HL-60/S4 treated with retinoic acid at 250 ng/mL for 4 days and 3 days (cell line): ENCODE measurements at regions not wholly inside any gene's neighbourhood (a gene's known extent, or its start where the extent isn't known, plus 50 kb on each side); places are given as distances from the start of the nearest gene placed in this dataset.

Experiments used
- in situ Hi-C: fragments of 300-500 bp; cut with MboI; formaldehyde crosslinking; loops from 2 replicates; pipeline ENCODE4 v1.7.0; 2022; ENCODE audit warnings: low sequenced_read_pairs

DNA sequence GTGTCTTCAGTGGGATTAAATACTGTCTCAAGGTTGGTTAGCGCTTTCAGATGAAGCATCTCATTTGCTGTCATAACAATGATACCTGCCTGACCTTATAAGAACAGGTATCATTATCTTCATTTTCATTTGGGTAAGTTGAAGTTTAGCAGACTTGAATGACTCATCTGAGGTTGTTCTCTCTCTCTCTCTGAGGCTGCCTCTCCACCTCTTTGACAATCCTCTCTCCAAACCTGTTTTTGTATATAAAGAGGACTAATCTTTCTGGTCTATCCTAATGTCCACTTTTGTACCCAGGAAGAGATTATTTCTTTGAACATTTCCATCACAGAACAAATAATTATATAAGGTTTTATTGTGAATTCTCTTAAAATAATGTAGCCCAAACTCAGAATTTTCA is 291.4 kb downstream of the KLF6 start:
- in situ Hi-C loops = no loop called here

DNA sequence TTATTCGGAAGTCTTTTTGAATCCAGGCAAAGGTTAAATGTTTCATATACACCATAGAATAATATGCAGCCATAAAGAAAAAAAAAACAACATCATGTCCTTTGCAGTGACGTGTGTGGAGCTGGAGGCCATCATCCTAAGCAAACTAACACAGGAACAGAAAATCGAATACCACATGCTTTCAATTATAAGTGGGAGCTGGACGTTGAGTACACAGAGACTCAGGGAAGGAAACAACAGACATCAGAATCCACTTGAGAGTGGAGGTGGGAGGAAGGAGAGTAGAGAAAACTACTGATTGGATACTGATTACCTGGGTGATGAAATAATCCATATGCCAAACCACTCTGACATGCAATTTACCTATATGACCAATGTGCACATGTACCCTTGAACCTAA is 293.4 kb downstream of the KLF6 start:
- in situ Hi-C loops = no loop called here

DNA sequence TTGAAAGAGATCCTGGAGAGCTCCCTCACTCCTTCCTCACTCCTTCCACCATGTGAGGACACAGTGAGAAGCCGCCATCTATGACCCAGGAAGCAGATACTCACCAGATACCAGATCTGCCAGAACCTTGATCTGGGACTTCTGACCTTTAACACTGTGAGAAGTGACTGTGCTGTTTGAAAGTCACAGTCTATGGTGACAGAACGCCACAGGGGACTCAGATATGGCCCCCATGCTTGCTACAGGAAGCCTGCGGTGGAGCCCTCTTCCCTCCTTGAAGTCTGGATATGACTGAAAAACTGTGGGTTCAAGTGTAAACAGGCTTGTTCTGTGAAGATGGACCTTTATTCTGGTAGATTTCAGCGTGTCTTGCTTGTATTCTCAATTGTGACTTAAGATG is 297.8 kb downstream of the KLF6 start:
- in situ Hi-C loops = no loop called here

DNA sequence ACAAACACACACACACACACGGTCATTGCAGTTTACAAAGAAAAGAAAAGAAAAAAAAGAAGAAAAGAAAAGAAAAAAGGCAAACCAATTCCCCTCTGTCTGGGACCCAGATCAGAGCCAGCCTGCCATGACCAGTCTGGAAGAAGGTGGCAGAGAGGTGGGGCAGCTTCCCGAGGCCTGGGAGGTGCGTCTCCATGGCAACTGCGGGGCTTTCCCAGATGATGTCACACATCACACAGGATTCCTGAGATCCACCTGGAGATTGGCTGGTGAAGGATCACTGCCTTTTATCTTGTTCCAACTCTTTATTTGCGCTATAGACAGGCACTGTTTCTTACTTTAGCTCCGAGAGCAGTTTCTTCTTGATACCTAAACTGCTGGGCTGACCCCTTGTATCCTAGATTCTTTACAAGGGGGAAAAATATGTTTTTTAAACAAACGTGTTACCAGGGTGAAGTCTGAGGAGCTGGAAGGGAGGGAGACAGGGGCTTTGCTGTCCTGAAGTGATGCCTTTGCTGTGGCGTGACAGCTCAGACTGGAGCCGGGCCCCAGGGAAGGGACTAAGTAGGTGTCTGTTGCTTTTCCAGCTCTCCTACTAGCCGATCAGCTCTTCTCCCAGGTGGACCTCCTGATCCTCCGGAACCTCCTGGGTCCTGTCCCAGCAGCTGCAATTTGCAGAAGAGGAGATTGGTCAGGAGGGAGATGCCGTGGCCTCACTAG is 298.5 kb downstream of the KLF6 start:
- in situ Hi-C loops = no loop called here

DNA sequence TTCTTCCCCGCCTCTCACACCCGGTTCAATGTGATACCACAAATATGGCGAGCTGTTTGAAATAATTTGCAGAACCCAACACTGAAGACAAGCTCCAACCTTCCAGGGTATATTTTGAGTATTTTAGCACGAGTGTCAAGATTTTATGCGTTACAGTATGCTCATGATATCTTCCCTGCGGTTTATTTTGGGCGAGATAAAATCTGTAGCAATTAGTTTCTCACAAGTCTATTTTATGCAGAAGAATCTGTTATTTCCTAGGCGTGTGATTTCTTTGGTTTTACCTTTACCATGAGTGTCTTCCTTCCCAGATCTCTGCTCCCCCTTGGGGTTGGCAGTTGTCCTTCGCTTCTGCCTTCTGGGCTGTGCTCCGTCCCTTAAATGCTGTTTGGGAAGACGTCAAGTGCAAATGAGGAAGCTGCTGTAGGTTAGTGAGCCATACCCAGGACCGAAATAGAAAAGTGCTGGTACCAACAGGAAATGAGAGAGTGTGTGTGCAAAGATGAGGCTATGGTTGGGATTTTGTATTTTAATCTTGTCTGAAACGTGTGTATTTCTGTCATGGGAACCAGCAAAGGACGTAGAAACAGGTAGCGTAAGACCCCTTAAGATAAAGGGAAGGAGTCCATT is 299.8 kb downstream of the KLF6 start:
- in situ Hi-C loops = no loop called here

DNA sequence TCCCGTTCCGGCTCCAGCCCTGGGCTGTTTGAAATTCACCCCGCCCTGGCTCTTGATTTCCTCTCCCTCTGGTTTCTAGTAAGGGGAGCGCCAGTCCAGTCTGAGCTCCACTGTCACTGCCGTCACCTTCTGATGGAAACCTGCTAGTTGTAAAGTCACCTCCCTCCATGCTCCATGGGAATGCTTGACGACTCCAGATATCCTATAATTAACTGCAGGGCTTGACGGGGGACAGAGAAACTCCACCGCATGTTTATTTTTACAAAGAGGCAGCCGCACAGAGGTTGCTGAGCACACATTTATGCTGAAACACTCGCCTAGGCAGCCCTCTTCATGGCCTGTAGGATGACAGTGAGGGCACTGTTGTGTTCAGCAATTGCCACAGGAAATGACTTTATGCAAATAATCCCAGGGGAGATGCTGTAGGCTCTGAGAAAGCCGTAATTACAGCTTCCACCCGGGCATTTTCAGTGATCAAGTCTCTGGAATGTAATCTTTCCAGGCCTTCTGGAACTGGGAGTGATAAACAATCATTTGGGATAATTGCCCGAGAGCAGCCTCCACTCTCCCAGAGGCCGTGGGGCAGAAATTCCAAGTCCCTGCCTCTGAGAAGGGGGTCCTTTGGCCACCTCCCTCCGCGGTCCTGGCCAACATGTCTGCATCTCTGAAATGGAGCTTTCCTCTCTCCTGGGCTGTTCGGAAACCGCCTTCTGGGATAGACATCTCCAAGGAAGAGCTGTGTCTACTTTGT is 300.5 kb downstream of the KLF6 start:
- in situ Hi-C loops = no loop called here

DNA sequence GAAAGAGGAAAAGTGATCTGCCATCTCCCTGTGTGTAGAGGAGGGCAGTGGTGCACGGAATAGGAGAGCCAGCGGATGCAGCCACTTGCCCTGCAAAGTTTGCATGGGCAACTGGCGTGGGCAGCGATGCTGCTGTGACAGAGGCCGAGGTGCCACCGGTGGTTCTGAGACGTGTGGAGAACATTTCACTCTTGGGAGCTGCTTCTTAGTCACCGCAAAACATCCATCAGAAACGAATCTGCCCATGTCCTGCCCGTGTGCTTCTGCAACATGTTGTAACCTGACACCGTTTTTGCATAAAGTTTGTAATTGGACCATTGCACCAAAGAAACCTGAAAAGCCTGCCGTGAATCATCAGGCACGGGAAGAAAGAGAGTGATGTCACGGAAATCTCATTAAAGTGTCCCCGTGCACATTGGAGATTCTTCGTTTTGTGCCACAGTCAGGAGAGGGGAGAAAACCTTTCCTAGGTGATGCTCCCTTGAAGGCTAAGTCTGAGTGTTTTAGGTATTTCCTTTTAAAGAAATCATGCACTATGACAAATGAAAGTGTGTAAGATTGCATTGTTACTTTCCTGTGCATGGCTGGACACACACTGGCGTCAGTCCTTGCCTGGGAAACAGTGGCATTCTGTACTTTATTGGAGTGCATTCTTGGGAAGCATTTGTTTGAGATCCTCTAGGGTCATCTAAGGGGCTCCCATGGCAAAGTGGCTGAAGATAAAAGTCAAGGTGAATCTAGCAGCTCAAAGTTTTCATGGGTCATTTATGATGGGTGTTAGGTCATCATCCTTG is 302.6 kb downstream of the KLF6 start:
- in situ Hi-C loops = no loop called here

DNA sequence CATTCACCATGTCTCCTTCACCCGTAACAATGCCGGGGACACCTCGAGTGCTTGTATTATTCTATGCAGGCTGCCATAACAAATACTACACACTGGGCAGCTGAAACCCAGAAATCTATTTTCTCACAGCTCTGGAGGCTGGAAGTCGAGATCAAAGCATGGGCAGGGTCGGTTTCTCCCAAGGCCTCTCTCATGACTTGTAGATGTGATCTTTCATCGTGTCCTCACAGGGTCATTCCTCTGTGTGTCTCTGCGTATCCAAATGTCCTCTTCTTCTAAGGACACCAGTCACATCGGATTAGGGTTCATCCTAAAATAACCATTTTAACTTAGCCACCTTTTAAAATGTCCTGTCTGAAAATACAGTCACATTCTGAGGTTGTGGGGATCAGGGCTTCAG is 303.5 kb downstream of the KLF6 start:
- in situ Hi-C loops = no loop called here

DNA sequence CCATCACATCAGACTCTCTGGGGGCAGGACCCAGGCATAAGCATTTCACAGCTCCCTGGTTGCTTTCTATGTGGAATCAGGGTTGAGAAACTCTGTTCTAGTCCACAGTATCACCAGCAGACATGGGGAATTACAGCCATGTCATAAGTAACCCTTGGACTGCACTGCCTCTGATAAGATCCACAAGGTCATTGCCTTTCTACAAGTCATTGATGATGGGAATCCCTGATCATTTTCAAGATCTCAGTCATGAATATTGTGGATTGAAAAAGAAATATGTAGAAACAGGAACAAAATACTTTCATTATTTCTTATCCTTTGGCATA is 304.1 kb downstream of the KLF6 start:
- in situ Hi-C loops = no loop called here

DNA sequence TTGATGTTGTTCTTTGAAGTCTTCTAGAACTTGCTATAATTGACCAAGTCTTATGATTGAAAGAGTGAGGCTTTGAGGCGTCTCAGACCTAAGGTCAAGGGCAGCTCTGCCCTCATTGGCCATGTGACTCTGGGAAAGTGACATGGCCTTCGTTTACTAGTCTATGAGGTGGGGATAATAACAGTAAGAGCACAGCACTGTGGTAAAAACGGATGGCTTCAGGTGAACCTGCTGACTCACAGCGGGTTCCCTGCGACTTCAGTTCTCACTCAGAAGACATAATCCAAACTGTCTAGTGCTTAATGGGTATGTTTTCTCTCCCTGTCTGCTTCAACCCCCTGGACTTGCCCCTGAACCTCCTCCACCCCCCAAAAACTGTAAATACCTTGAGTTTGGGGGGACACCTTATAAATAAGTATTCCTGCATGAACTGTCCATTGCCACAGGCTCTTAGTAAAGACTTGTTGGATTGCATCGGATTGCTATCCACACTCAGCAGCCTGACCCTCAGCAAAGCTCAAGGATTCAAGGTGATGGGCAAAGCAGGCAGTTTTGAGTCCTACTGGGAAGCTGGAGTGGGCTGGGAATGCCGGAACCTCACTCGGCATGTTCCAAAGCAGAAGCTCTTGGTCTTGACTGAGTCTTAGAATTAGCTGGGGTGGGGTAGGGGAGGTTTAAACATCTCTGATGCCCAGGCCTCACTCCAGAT is 304.6 kb downstream of the KLF6 start:
- in situ Hi-C loops = no loop called here

DNA sequence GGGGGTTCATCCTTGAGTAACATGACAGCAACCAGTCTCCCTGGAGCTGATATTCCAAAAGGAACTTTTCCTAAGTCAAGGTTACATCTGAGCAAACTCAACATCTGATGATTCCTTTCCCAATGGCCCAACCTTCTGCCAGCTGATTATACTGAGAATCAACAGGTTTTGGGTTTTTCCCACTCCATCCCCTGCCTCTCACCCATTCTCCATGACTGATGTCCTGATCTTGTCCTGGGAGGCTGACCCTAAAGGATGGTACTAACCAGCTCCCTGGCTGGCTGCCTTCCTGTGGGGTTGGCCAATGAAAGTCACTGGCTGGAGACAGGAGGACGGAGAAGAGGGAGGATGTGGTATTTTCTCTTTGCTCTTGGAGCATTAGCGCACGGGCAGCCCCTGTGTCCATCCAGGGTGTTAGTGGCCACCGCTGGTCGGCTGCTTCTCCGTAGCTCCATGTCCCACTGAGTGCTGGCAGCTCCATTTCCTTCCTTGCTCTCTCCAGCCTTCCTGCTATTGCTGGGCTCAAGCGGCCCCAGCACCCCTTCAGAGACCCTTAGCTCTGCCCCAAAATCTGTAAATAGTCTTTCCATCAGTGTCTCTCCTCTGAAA is 306.2 kb upstream of the PITRM1 start:
- in situ Hi-C loops = no loop called here

DNA sequence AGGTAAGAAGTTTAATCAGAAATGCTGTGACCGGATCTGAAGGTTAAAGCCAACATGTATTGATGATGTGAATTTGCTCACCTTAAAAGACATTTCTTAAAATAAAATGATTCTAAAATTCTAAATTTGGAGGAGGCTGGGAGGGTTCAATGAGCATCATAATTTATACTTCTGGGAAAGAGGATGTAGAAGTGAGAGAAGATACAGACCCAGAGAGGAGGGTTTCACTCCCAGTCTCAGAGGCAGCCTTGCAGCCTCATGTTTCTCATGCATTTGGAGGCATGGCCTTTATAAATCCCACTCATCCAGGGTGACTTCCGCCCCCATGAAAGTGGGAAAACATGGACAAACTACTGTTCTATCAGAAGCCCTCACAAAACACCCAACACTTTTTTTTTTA is 305.6 kb upstream of the PITRM1 start:
- in situ Hi-C loops = no loop called here

DNA sequence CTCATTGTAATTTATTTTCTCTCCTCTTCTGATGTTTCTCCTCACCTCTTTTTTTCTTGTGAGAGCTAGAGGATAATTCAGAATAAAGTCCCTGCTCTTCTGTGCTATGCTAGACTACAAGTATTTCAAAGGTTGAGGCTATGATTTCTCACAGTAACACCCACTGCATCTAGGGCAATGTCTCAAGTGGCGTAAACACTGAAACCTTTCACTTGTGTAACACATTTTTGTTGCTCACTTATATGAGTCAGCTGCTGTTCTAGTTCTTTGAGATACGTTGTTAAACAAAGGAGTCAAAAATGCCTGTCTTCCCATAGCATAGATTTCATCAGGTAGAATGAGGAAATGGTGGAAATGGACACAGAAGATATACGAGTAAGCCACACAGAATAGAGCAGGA is 305.1 kb upstream of the PITRM1 start:
- in situ Hi-C loops = no loop called here

DNA sequence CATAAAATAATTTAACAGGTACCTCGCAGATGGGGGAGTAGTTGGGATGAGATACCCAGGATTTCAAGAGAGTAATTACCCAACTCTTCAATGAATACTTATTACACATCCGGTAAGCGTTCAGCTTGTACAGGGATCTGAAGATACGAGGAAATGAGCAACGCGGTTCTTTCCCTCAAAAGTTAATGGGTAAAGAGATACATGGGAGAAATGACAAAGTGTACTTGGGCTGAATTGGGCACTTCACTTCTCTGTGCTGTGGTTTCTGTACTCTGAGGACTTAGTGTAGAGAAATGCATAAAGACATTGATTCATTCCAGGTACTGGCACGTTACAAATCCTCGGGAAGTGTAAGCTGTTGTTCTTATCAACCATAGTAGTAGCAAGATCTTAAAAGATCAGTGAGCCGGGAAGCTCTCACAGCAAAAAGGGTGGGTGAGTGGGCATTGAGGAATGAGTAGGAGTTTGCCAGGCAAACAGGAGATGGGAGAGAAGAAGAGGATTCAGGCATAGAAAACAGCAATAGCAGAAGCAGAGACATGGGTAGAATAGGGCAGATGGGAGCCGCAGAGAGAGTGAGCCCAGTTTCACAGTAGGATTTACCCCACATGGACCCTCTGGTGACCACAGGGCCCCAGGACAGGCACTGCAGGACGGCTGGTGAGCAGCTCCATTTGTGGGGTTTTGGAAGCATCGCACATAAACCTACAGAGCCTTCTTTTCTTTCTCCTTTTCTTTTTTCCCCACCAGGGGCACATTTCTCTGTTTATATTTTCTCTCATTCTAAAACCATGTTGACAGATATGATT is 304.3 kb upstream of the PITRM1 start:
- in situ Hi-C loops = no loop called here

DNA sequence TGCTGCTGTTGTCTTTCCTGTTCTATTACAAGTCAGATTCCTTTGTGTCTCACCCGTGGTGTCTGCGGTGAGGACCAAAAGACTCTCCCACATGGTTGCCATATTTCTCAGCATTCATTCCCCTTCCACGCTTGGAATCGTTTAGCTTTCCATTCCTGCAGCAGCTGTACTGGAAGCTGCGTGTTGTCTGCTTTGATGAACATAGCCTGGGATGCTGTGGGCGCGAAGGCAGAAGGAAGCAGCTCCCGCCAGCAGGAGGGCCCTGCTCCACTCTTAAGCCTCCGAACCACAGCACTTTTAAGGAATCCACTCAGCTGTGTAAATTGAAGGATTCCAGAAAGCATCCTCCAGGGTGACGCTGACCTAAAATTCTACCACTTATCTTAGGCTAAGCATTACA is 303.6 kb upstream of the PITRM1 start:
- in situ Hi-C loops = no loop called here

DNA sequence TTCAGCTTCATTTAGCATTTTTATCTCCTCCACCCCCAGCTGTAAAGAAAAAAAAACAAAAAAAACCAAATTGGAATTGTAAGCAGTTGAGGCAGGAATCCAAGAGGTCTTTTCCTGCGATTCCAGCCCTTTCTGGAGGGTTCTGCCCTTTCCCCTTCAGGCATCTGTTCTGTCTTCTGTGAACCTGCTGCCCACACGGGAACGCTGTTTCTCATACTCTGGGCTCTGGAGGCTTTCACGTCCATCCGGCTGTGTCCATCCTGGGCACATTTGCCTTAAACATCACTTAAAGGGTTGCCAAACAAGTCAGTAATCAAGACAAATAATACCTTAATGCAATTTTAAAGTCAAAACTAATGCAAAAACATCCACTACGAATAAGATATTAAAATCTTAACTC is 302.8 kb upstream of the PITRM1 start:
- in situ Hi-C loops = no loop called here

DNA sequence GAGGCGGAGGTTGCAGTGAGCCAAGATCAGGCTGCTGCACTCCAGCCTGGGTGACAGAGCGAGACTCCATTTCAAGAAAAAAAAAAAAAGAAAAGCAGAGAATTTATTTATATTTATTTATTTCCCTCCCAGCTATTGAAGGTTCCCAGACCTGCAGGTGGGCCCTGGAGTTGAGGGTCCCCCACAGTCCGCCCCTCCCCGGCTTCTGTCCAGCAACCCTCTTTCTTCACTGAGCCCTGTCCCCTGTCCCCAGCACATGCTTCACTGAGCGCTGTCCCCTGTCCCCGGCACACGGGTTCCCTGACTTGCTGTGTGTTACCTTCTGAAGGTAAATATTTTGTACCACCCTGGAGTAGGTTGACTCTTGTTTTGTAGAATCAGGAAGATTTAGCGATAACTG is 301.7 kb upstream of the PITRM1 start:
- in situ Hi-C loops = no loop called here

DNA sequence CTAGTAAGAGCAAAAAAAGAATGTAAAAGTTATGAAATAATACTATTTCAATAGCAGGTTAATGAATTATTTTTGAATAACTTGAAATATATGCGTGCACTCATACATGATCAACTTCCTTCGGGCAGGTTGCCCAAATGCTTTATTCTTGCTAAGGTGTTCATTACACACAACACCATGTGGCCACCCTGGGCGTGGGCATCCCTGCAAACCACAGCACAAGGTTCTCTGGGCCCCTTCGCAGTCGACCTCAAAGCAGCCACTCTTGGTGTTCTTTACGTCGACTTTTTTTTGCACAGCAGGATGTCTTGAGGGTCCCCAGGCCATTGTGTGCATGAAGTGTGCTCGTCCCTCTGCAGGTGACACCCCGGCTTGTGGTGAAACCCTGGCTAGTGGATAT is 300.7 kb upstream of the PITRM1 start:
- in situ Hi-C loops = no loop called here

DNA sequence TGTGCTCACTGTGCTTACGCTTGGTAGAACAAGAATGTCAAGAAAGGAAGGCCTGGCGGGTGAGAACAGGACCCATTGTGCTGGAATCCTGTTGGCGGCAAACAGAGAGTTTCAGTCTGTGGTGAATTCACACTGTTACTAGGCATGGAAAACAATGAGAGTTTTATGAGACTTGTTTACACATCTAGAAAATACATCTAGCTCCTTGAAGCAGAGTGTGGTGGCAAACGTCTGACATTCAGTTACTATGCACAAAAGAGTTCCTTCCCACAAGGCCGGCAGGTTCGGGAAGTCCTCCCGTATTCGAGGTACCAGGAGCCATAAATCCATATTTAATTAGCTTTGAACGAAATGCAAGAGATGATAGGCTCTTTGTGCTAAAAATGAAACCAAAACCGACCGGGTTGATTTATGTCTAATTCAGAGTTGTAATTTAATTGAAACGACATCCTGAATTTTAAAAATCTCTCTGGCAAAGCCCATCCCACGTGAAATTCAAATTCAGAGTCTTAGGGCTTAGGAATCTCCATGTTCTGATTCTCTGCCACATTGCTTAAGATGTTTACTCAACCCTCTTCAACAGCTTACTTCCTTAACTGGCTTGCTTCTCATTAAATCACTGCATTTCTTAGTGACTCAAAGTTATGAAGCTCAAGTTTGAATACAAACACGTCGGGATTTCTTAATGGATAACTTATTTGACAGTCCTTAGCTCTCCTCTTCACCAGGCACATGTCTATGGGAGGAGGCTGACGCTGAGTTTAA is 299.9 kb upstream of the PITRM1 start:
- in situ Hi-C loops = no loop called here
